ENCODE measurements at regions not wholly inside any gene's neighbourhood (a gene's known extent, or its start where the extent isn't known, plus 50 kb on each side); places are given as distances from the start of the nearest gene placed in this dataset.
A peak's percentile ranks its signal among the peaks of the same experiment; 100 is the strongest.

DNA sequence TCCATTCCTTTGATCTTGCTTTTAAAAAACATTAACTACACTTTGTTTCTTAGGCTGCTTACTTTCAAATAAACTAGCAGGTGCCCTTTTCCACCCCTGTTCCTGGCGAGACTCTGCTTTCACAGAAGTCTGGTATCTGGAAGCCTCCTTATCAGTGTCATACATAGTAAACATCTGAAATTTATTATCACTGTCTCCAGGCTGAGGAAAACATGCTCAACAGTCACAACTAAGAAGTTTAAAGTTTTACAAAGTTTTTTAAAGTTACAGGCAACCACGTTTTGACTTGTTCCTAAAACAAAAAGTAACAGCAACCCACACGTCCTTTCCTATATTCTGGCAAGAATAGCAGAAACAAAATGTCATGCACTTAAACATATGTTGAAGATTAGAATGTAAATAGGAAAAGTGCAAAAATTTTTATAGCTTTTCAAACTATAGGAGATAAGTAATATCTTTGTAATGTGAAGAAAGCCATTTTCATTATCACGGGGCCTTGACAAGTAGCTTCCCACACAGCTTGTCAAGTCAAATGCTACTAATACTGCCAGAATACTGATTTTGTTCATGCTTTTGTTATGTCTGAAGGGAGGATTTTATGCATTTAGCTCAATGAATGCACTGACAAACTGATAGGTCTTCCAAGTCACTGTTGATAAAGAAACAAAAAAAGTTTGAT, 275.2 kb upstream of the KCNMB2 start:
- Histone ChIP-seq H3K36me3 (ENCODE audit: control insufficient read depth, insufficient read depth, low read length) (no peaks in the 10 kb centered on the region), H3K9me3 (ENCODE audit: control insufficient read depth, low read length) (no peaks in the 10 kb centered on the region), H3K4me2 (ENCODE audit: low read length) (peak overlapping the region; percentile 25), H3K27ac (no peak overlapping the region), H3K79me2 (no peaks in the 10 kb centered on the region), H3K4me1 (no peaks in the 10 kb centered on the region), H3K27me3 (ENCODE audit: control insufficient read depth, insufficient read depth, low read length) (no peaks in the 10 kb centered on the region), H3K4me3 (ENCODE audit: low read depth, low read length) (no peak overlapping the region), H3K9ac (no peak overlapping the region), H2AFZ (peak overlapping the region; percentile 8)
- TF ChIP-seq, protein P1, sequence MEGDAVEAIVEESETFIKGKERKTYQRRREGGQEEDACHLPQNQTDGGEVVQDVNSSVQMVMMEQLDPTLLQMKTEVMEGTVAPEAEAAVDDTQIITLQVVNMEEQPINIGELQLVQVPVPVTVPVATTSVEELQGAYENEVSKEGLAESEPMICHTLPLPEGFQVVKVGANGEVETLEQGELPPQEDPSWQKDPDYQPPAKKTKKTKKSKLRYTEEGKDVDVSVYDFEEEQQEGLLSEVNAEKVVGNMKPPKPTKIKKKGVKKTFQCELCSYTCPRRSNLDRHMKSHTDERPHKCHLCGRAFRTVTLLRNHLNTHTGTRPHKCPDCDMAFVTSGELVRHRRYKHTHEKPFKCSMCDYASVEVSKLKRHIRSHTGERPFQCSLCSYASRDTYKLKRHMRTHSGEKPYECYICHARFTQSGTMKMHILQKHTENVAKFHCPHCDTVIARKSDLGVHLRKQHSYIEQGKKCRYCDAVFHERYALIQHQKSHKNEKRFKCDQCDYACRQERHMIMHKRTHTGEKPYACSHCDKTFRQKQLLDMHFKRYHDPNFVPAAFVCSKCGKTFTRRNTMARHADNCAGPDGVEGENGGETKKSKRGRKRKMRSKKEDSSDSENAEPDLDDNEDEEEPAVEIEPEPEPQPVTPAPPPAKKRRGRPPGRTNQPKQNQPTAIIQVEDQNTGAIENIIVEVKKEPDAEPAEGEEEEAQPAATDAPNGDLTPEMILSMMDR (IDR thresholded peaks at IDR 0.05) = no peak

DNA sequence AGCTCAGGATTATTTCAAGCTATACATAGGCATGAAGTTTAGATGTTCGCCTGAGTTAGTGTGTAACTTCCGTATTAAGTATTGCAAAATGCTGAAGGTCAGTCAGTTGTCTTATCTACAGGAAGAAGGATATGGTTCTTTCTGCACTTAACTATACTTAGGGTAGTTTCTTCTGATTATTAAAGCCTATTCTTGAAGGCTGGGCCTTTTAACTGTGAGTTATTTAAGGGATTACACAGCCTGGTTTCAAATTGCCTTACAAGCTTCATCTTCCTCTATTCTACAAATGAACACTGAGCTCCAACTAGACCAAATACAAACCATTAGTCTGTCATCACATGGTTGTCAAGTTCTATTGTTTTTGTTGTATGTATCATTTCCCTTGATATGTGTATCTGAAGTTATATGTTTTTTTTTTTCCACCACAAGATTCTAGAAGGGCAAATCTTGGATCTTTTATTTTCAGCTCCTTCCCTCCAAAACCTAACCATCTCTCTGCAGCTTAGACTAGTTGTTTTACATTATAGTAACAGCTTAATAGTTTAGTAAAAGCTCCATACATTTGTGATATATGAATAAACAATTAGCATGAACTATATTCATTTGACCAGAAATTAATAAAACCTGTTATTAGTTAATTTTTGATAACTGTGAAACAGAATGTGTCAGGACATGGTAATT, 272.9 kb upstream of the KCNMB2 start:
- TF ChIP-seq, protein P1 (IDR thresholded peaks at IDR 0.05) = no peak
- Histone ChIP-seq H3K9ac (no peak overlapping the region), H3K27me3 (ENCODE audit: control insufficient read depth, insufficient read depth, low read length) (no peaks in the 10 kb centered on the region), H3K27ac (no peak overlapping the region), H3K4me3 (ENCODE audit: low read depth, low read length) (no peak overlapping the region), H3K79me2 (no peaks in the 10 kb centered on the region), H2AFZ (no peak overlapping the region), H3K9me3 (ENCODE audit: control insufficient read depth, low read length) (no peaks in the 10 kb centered on the region), H3K36me3 (ENCODE audit: control insufficient read depth, insufficient read depth, low read length) (no peaks in the 10 kb centered on the region), H3K4me1 (no peaks in the 10 kb centered on the region), H3K4me2 (ENCODE audit: low read length) (no peak overlapping the region)

DNA sequence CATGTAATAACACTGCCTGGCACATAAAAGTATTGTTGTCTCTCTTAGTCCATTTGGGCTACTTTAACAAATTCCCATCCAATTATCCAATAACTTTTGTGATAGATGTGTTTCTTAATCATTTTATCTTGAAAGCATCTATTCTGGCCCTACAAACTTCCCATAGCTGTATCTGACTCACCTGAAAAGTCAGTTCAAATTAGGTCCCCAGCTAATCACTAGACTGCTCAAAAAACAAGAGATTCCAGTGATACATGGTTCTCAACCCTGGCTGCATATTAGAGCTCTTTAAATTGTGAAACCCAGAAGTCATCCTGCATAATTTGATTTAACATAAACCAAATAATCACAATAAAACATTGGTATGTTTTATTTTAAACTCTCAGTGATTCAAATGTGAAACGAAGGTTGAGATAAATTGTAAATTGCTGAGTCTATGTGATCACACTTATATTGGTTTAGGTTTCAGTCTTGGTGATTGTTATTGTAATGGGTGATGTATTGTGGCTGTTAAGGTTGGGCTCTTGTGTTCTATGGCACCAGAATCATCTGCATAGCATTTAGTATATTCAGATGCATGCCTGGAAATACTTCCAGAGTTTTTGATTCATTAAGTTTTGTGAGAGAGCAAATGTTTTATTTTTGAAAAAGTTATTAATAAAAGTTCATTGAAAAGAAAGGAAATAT, 268.9 kb upstream of the KCNMB2 start:
- no peaks in the 10 kb centered on the region for H3K4me1 ChIP-seq
- no peak overlapping the region for H3K4me3 ChIP-seq (ENCODE audit: low read depth, low read length)
- H3K79me2 ChIP-seq = no peaks in the 10 kb centered on the region
- TF ChIP-seq, protein P1 (IDR thresholded peaks at IDR 0.05) = no peak
- no peak overlapping the region for H2AFZ ChIP-seq
- no peaks in the 10 kb centered on the region for H3K36me3 ChIP-seq (ENCODE audit: control insufficient read depth, insufficient read depth, low read length)
- H3K9ac ChIP-seq = no peak overlapping the region
- no peak overlapping the region for H3K4me2 ChIP-seq (ENCODE audit: low read length)
- H3K27me3 ChIP-seq (ENCODE audit: control insufficient read depth, insufficient read depth, low read length) = no peaks in the 10 kb centered on the region
- H3K27ac ChIP-seq = no peak overlapping the region
- H3K9me3 ChIP-seq (ENCODE audit: control insufficient read depth, low read length) = no peaks in the 10 kb centered on the region

DNA sequence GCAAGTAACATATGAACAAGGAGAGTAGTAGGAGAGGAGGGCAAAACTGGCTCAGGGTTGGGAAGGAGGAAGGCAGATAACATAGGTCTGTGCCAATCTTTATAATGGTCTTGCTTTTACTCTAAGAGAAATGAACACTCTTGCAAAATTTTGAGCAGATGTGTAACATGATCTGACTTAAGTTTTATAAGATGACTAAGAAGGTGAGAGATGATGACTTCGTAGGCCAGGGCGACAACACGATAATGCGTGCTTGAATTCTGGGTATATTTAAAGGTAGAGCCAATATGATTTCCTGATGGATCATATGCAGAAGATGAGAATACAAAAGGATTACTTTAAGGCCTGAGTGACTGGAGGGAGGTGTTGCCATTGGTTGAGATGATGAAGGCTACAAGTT, 265.4 kb upstream of the KCNMB2 start:
- no peaks in the 10 kb centered on the region for H3K36me3 ChIP-seq (ENCODE audit: control insufficient read depth, insufficient read depth, low read length)
- TF ChIP-seq, protein P1 (IDR thresholded peaks at IDR 0.05) = no peak
- H3K9ac ChIP-seq = no peak overlapping the region
- H3K79me2 ChIP-seq = no peaks in the 10 kb centered on the region
- no peak overlapping the region for H3K27ac ChIP-seq
- no peak overlapping the region for H2AFZ ChIP-seq
- H3K27me3 ChIP-seq (ENCODE audit: control insufficient read depth, insufficient read depth, low read length) = no peaks in the 10 kb centered on the region
- H3K4me3 ChIP-seq (ENCODE audit: low read depth, low read length) = no peak overlapping the region
- H3K4me1 ChIP-seq = no peaks in the 10 kb centered on the region
- no peaks in the 10 kb centered on the region for H3K9me3 ChIP-seq (ENCODE audit: control insufficient read depth, low read length)
- no peak overlapping the region for H3K4me2 ChIP-seq (ENCODE audit: low read length)
